ENCODE measurements at regions not wholly inside any gene's neighbourhood (a gene's known extent, or its start where the extent isn't known, plus 50 kb on each side); places are given as distances from the start of the nearest gene placed in this dataset.

GRCh38 chr6:133833949-133834359 lies 55.0 kb upstream of the TCF21 start:
- Histone ChIP-seq H2AFZ (ENCODE audit: low read length) (no peak overlapping the region), H3K9me3 (ENCODE audit: low read length) (no peaks in the 10 kb centered on the region), H4K20me1 (ENCODE audit: insufficient read depth, low read length) (no peaks in the 10 kb centered on the region), H3K4me1 (ENCODE audit: insufficient read depth, low read length) (no peaks in the 10 kb centered on the region), H3K4me2 (ENCODE audit: low read depth, low read length) (no peak overlapping the region), H3K79me2 (ENCODE audit: insufficient read depth, low read length) (no peaks in the 10 kb centered on the region), H3K4me3 (replicated peaks in 1 of 3; ENCODE audit: insufficient read depth in 1 of 3, low read depth in 2 of 3, low read length in 3 of 3) (no peak overlapping the region), H3K27me3 (ENCODE audit: control insufficient read depth in 1 of 2, insufficient read depth in 2 of 2, low read length in 2 of 2) (no peaks in the 10 kb centered on the region; a peak in 1 of 5 replicates), H3K36me3 (replicated peaks in 1 of 2; ENCODE audit: control insufficient read depth in 1 of 2, insufficient read depth in 2 of 2, low read length in 2 of 2) (no peaks in the 10 kb centered on the region), H3K27ac (ENCODE audit: extremely low read length, insufficient read depth, low read length) (no peak overlapping the region), H3K9ac (ENCODE audit: insufficient read depth, low read depth, low read length) (no peak overlapping the region)
- 27% methylated on average over 3 of the region's 3 CpGs for WGBS (ENCODE audit: low lambda C conversion rate)
- intact Hi-C loops (cut with micrococcal nuclease; ENCODE audit: unreplicated experiment): no loop called here
- no peak for DNase-seq (ENCODE audit: low spot score)
- no peak for FAIRE-seq
- in situ Hi-C loops (cut with HindIII; ENCODE audit: extremely low pct_ligation_motif_present, low pct_unique_long_range_greater_than_20kb): no loop called here
- TF ChIP-seq TCF7L2 (IDR thresholded peaks at IDR 0.05; ENCODE audit: low read depth, low read length) (no peak), GPN1 (CRISPR knock-in tag; IDR thresholded peaks at IDR 0.05; ENCODE audit: borderline replicate concordance) (no peak), KDM1A (CRISPR knock-in tag; IDR thresholded peaks at IDR 0.05) (no peak)
- ChIA-PET POLR2A (no interaction called here), CTCF (ENCODE audit: low intra/inter-chr PET ratio, low total read pairs) (no interaction called here)
- no TSS peak for BruUV-seq (replicated peaks)
- no peak for ATAC-seq

GRCh38 chr6:133834472-133835170 lies 54.3 kb upstream of the TCF21 start:
- TF ChIP-seq NR3C1 (CRISPR knock-in tag; IDR thresholded peaks at IDR 0.05): no peak
- peak; percentile 91 for TF ChIP-seq MAFF (IDR thresholded peaks at IDR 0.05; ENCODE audit: low read depth, low read length)
- peak; percentile 92 to 96 for TF ChIP-seq MAFK (conservative IDR thresholded peaks at IDR 0.05 in 1 of 2, IDR thresholded peaks at IDR 0.05 in 1 of 2; ENCODE audit: low read length in 2 of 2)
- Histone ChIP-seq H3K36me3 (replicated peaks in 1 of 2; ENCODE audit: control insufficient read depth in 1 of 2, insufficient read depth in 2 of 2, low read length in 2 of 2) (no peaks in the 10 kb centered on the region), H2AFZ (ENCODE audit: low read length) (no peak overlapping the region), H3K79me2 (ENCODE audit: insufficient read depth, low read length) (no peaks in the 10 kb centered on the region), H3K27me3 (ENCODE audit: control insufficient read depth in 1 of 2, insufficient read depth in 2 of 2, low read length in 2 of 2) (no peaks in the 10 kb centered on the region; a peak in 1 of 5 replicates), H3K4me2 (ENCODE audit: low read depth, low read length) (no peak overlapping the region), H4K20me1 (ENCODE audit: insufficient read depth, low read length) (no peaks in the 10 kb centered on the region), H3K4me3 (replicated peaks in 1 of 3; ENCODE audit: insufficient read depth in 1 of 3, low read depth in 2 of 3, low read length in 3 of 3) (no peak overlapping the region), H3K4me1 (ENCODE audit: insufficient read depth, low read length) (no peaks in the 10 kb centered on the region), H3K9me3 (ENCODE audit: low read length) (no peaks in the 10 kb centered on the region), H3K9ac (ENCODE audit: insufficient read depth, low read depth, low read length) (no peak overlapping the region), H3K27ac (ENCODE audit: extremely low read length, insufficient read depth, low read length) (no peak overlapping the region)
- ATAC-seq: no peak
- no peak for DNase-seq (ENCODE audit: low spot score)
- intact Hi-C loops (cut with micrococcal nuclease; ENCODE audit: unreplicated experiment): no loop called here
- FAIRE-seq: no peak
- no TSS peak for BruUV-seq (replicated peaks)
- POLR2A ChIA-PET: no interaction called here
- in situ Hi-C loops (cut with HindIII; ENCODE audit: extremely low pct_ligation_motif_present, low pct_unique_long_range_greater_than_20kb): loop anchor here (5.0 kb wide), 2 partner anchors 83 to 263 kb away; no protein-coding TSS in a partner anchor
- CTCF ChIA-PET (ENCODE audit: low intra/inter-chr PET ratio, low total read pairs): no interaction called here
- 0% methylated on average over 2 of the region's 2 CpGs for WGBS (ENCODE audit: low lambda C conversion rate)
